Neural cell (in vitro differentiated cells): ENCODE measurements at regions not wholly inside any gene's neighbourhood (a gene's known extent, or its start where the extent isn't known, plus 50 kb on each side); places are given as distances from the start of the nearest gene placed in this dataset.

Source experiments
- H2AFZ ChIP-seq: fragments of 200-600, 300-800 bp; sonication (generic), shearing (Covaris generic); 2 replicates; pipeline ENCODE4 v1.6.0; 2014; ENCODE audit warnings: low read depth, mild to moderate bottlenecking, antibody characterized with exemption, low read length, moderate library complexity
- H3F3A ChIP-seq: fragments of 200-600 bp; shearing (Covaris generic); 2 replicates; pipeline ENCODE4 v1.6.1; 2016; ENCODE audit warnings: mild to moderate bottlenecking, moderate library complexity, mixed read lengths, antibody characterized with exemption, low read length; ENCODE audit not compliant: insufficient read depth, poor library complexity, severe bottlenecking
- H3K27ac ChIP-seq: fragments of 200-600, 300-800 bp; sonication (generic), shearing (Covaris generic); 2 replicates; pipeline ENCODE4 v1.5.1; 2014; ENCODE audit warnings: mild to moderate bottlenecking, low read length, moderate library complexity
- H3K27me3 ChIP-seq: fragments of 300-800, 200-600 bp; sonication (generic), shearing (Covaris generic); 2 replicates; pipeline ENCODE4 v1.6.0; 2014; ENCODE audit warnings: mild to moderate bottlenecking, low read depth, low read length, moderate library complexity; ENCODE audit not compliant: insufficient read depth
- H3K36me3 ChIP-seq: fragments of 300-800, 200-600 bp; sonication (generic), shearing (Covaris generic); 2 replicates; pipeline ENCODE4 v1.5.1; 2014; ENCODE audit warnings: mild to moderate bottlenecking, antibody characterized with exemption, low read length, moderate library complexity; ENCODE audit not compliant: insufficient read depth
- H3K4me2 ChIP-seq: fragments of 300-800, 200-600 bp; sonication (generic), shearing (Covaris generic); 2 replicates; pipeline ENCODE4 v1.6.0; 2014; ENCODE audit warnings: mild to moderate bottlenecking, low read length
- H3K4me3 ChIP-seq: fragments of 300-800, 200-600 bp; sonication (generic), shearing (Covaris generic); 2 replicates; pipeline ENCODE4 v1.5.1; 2014; ENCODE audit warnings: mild to moderate bottlenecking, low read length, moderate library complexity
- H3K79me2 ChIP-seq: fragments of 200-600 bp; shearing (Covaris generic); replicated peaks from 2 replicates; pipeline ENCODE4 v1.6.0; 2014; ENCODE audit warnings: mild to moderate bottlenecking, low read length, moderate library complexity; ENCODE audit not compliant: insufficient read depth
- H3K9ac ChIP-seq: fragments of 300-800, 200-600 bp; sonication (generic), shearing (Covaris generic); 2 replicates; pipeline ENCODE4 v1.6.1; 2016; ENCODE audit warnings: mild to moderate bottlenecking, low read length, mixed read lengths
- H3K9me2 ChIP-seq: fragments of 200-600 bp; shearing (Covaris generic); 2 replicates; pipeline ENCODE4 v1.6.1; 2016; ENCODE audit warnings: mild to moderate bottlenecking, low read length, mixed read lengths; ENCODE audit not compliant: insufficient read depth
- H3K9me3 ChIP-seq: fragments of 200-600, 300-800 bp; sonication (generic), shearing (Covaris generic); 2 replicates; pipeline ENCODE4 v1.6.1; 2016; ENCODE audit warnings: mild to moderate bottlenecking, mixed run types, low read length, moderate library complexity, mixed read lengths
- H4K20me1 ChIP-seq: fragments of 200-600 bp; shearing (Covaris generic); 2 replicates; pipeline ENCODE4 v1.6.1; 2016; ENCODE audit warnings: mild to moderate bottlenecking, mixed run types; ENCODE audit not compliant: insufficient read depth
- CTCF ChIP-seq: fragments of 450-650 bp; IDR thresholded peaks from 2 replicates; pipeline ENCODE4 v1.5.1; 2014; ENCODE audit warnings: antibody characterized with exemption, mild to moderate bottlenecking, moderate library complexity; ENCODE audit not compliant: poor library complexity, severe bottlenecking
- EP300 ChIP-seq: fragments of 450-650 bp; conservative IDR thresholded peaks from 2 replicates; pipeline ENCODE4 v1.6.1; 2014; ENCODE audit warnings: antibody characterized with exemption, mild to moderate bottlenecking, moderate library complexity; ENCODE audit not compliant: poor library complexity, severe bottlenecking
- EZH2 ChIP-seq: fragments of 200-600, 300-800 bp; shearing (Covaris generic), sonication (generic); IDR thresholded peaks from 2 replicates; pipeline ENCODE4 v1.6.1; 2014; ENCODE audit warnings: antibody characterized with exemption, low read length, borderline replicate concordance, mild to moderate bottlenecking; ENCODE audit not compliant: insufficient read depth, poor library complexity, severe bottlenecking
- MXI1 ChIP-seq: fragments of 450-650 bp; conservative IDR thresholded peaks from 2 replicates; pipeline ENCODE4 v1.6.1; 2014; ENCODE audit warnings: antibody characterized with exemption, mild to moderate bottlenecking; ENCODE audit not compliant: poor library complexity, severe bottlenecking
- POLR2AphosphoS5 ChIP-seq: IDR thresholded peaks from 2 replicates; pipeline ENCODE4 v1.6.1; 2012
- RAD21 ChIP-seq: fragments of 450-650 bp; conservative IDR thresholded peaks from 2 replicates; pipeline ENCODE4 v1.6.1; 2014; ENCODE audit warnings: antibody characterized with exemption, mild to moderate bottlenecking, moderate library complexity
- REST ChIP-seq: IDR thresholded peaks from 2 replicates; pipeline ENCODE4 v1.6.1; 2012; ENCODE audit warnings: borderline replicate concordance
- SMC3 ChIP-seq: fragments of 450-650 bp; conservative IDR thresholded peaks from 2 replicates; pipeline ENCODE4 v1.6.1; 2014; ENCODE audit warnings: antibody characterized with exemption, mild to moderate bottlenecking, moderate library complexity; ENCODE audit not compliant: poor library complexity
- TAF1 ChIP-seq: IDR thresholded peaks from 2 replicates; pipeline ENCODE4 v1.6.1; 2012; ENCODE audit warnings: low read depth

GRCh38 chr16:86852135-86852534 lies 273.8 kb downstream of the FOXL1 start:
- H3K9ac ChIP-seq: no peak overlapping the region
- H3K9me3 ChIP-seq: no peaks in the 10 kb centered on the region
- TF ChIP-seq REST (no peak), EP300 (no peak), SMC3 (no peak), POLR2AphosphoS5 (no peak), MXI1 (no peak), RAD21 (no peak), TAF1 (no peak), CTCF (no peak), EZH2 (no peak)

DNA sequence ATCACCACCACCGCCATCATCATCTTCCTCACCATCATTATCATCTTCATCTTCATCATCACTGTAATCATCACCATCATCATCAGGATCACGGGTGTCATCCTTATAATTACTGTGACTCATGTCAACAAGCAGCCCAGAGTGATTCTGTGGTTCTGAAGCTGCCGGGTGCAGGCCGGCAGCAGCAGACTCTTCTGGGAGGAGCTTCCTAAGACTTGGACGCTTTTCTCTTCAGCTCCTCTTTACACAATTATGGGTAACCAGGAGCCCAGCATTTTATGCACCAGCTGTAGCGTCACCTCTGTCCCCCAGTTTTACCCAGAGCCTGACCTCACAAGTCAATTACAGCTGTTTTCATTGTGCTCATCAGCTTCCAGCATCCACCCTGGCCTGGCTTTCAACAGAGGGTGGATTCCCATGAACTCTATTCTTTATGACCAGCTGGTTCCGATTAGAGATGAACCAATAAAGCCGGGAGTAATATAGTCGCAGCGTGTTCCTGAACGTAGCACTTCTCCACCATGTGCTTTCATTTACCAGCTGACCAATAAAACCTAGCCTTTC lies 275.8 kb downstream of the FOXL1 start:
- H3K4me2 ChIP-seq: no peak overlapping the region
- no peaks in the 10 kb centered on the region for H4K20me1 ChIP-seq
- H3K9me3 ChIP-seq: no peaks in the 10 kb centered on the region
- H3F3A ChIP-seq: no peaks in the 10 kb centered on the region
- no peaks in the 10 kb centered on the region for H3K27me3 ChIP-seq
- no peak overlapping the region for H3K27ac ChIP-seq
- no peak overlapping the region for H3K4me3 ChIP-seq
- H3K9me2 ChIP-seq: no peaks in the 10 kb centered on the region
- TF ChIP-seq EZH2: no peak
- no peak for TF ChIP-seq TAF1
- no peak for TF ChIP-seq SMC3
- TF ChIP-seq RAD21: no peak
- TF ChIP-seq EP300: no peak
- no peak for TF ChIP-seq MXI1
- TF ChIP-seq POLR2AphosphoS5: no peak
- TF ChIP-seq CTCF: no peak
- no peak for TF ChIP-seq REST
- no peaks in the 10 kb centered on the region for H3K79me2 ChIP-seq
- no peak overlapping the region for H3K9ac ChIP-seq
- H3K36me3 ChIP-seq: no peaks in the 10 kb centered on the region
- H2AFZ ChIP-seq: no peak overlapping the region

More at GRCh38 chr16:86852135-86852534, 273.8 kb downstream of the FOXL1 start:
- no peak overlapping the region for H3K4me3 ChIP-seq
- H3K27me3 ChIP-seq: no peaks in the 10 kb centered on the region
- H2AFZ ChIP-seq: no peak overlapping the region
- no peaks in the 10 kb centered on the region for H3K79me2 ChIP-seq
- H3K9me2 ChIP-seq: no peaks in the 10 kb centered on the region
- H3K4me2 ChIP-seq: no peak overlapping the region
- H3K36me3 ChIP-seq: no peaks in the 10 kb centered on the region
- no peak overlapping the region for H3K27ac ChIP-seq
- no peaks in the 10 kb centered on the region for H4K20me1 ChIP-seq
- H3F3A ChIP-seq: no peaks in the 10 kb centered on the region
